Astrocyte of the cerebellum (primary cell): ENCODE measurements at regions not wholly inside any gene's neighbourhood (a gene's known extent, or its start where the extent isn't known, plus 50 kb on each side); places are given as distances from the start of the nearest gene placed in this dataset.

Experiments
- DNase-seq: peaks from one replicate; pipeline ENCODE4 v3.0.0-alpha.2; 2011; ENCODE audit warnings: low read depth
- H3K4me3 ChIP-seq: 2 replicates; pipeline ENCODE4 v1.5.1; 2011; ENCODE audit warnings: mild to moderate bottlenecking, low read depth, low read length, moderate library complexity
- in situ Hi-C: cut with HindIII; loops from 2 replicates; pipeline ENCODE4 v1.10.0; 2017; ENCODE audit warnings: low sequenced_read_pairs
- TF ChIP-seq, protein P1 (sequence below): IDR thresholded peaks from 2 replicates; pipeline ENCODE4 v1.5.1; 2012; ENCODE audit warnings: low read length, low read depth, moderate library complexity, mild to moderate bottlenecking; ENCODE audit errors: missing control alignments

DNA sequence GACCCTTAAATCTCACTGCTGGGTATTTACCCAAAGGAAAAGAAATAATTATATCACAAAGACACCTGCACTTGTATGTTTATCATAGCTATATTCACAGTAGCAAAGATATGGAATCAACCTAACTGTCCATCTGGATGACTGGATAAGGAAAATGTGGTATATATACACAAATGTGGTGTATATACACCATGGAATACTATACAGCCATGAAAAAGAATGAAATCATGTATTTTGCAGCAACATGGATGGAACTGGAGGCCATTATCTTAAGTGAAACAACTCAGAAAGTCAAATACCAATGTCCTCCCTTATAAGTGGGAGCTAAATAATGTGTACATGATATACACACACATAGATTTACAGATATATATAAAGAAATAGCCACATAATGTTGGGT is 168.2 kb downstream of the SH2D4B start:
- in situ Hi-C loops: no loop called here
- no peak for DNase-seq
- H3K4me3 ChIP-seq: no peak overlapping the region
- TF ChIP-seq, protein P1, sequence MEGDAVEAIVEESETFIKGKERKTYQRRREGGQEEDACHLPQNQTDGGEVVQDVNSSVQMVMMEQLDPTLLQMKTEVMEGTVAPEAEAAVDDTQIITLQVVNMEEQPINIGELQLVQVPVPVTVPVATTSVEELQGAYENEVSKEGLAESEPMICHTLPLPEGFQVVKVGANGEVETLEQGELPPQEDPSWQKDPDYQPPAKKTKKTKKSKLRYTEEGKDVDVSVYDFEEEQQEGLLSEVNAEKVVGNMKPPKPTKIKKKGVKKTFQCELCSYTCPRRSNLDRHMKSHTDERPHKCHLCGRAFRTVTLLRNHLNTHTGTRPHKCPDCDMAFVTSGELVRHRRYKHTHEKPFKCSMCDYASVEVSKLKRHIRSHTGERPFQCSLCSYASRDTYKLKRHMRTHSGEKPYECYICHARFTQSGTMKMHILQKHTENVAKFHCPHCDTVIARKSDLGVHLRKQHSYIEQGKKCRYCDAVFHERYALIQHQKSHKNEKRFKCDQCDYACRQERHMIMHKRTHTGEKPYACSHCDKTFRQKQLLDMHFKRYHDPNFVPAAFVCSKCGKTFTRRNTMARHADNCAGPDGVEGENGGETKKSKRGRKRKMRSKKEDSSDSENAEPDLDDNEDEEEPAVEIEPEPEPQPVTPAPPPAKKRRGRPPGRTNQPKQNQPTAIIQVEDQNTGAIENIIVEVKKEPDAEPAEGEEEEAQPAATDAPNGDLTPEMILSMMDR: no peak

- in situ Hi-C loops: no loop called here
- DNase-seq: no peak
- TF ChIP-seq, protein P1: no peak
- no peak overlapping the region for H3K4me3 ChIP-seq
Measured at GRCh38 chr10:80708185-80708584, 170.5 kb downstream of the SH2D4B start.

DNA sequence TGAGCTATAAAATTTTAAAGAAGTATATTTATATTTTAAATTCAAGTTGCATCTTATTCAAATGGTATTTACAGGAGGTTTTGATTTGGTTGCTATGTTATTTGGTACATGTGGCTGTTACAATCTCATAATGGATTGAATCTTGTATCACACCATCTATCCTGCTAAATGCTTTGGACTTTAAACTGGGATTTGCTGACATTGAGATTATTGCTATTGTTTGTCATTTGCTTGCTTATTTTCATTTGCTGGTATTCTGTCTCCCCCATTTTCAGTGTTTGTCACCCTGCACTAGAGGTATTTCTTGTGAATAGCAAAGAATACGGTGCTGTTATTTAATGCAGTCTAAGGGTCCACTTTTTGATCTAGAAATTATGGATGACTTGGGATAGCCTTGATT is 171.1 kb downstream of the SH2D4B start:
- DNase-seq: no peak
- H3K4me3 ChIP-seq: no peak overlapping the region
- in situ Hi-C loops: no loop called here
- TF ChIP-seq, protein P1: no peak

- TF ChIP-seq, protein P1: no peak
- no peak overlapping the region for H3K4me3 ChIP-seq
- in situ Hi-C loops: no loop called here
- no peak for DNase-seq
Measured at GRCh38 chr10:80709866-80710265, 172.2 kb downstream of the SH2D4B start.

DNA sequence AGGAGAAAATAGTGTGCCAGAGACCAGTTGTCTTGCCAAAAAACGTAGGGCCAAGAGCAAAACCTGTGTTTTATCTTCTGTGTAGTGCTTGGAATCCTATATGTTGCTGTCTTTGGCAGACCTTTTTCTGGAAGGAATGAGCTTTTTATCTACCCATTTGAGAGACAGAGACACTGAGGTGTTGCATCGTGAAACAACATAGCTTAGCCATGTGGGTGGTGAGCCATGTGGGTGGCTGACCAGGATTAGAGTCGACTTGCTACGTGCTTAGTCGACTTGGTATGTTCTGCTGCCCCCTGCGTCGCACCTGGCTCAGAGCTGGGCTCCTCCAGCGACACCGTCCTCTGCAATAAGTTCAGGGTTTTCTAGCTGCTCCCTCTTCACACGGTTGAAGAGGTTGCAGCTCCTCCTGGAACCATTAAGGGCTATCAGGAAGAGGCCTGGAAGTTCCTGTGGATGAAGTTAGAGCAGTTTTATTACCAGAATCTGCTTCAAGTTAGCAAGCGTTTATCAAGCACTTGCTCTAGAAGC is 175.8 kb downstream of the SH2D4B start:
- TF ChIP-seq, protein P1: no peak
- DNase-seq: no peak
- H3K4me3 ChIP-seq: no peak overlapping the region
- in situ Hi-C loops: no loop called here

DNA sequence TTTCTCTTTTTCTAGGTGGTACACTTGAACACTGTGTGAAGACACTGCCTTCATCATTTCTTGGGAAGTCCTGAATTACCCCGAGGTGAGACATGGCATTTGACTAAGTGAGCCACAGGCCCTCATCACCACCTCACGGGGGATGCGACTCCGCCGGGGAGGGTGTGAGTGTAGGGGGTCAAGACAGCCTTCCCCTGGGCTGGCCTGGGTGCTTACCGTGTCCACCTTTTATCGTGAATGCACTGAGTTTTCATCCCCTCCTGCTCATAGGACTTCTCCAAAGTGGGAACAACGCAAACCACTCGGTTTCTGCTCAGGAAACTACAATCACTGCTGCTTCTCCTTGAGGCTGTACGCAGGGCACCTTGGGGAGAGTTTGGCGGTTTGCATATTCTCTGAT is 176.9 kb downstream of the SH2D4B start:
- in situ Hi-C loops: no loop called here
- TF ChIP-seq, protein P1: no peak
- no peak for DNase-seq
- H3K4me3 ChIP-seq: no peak overlapping the region

DNA sequence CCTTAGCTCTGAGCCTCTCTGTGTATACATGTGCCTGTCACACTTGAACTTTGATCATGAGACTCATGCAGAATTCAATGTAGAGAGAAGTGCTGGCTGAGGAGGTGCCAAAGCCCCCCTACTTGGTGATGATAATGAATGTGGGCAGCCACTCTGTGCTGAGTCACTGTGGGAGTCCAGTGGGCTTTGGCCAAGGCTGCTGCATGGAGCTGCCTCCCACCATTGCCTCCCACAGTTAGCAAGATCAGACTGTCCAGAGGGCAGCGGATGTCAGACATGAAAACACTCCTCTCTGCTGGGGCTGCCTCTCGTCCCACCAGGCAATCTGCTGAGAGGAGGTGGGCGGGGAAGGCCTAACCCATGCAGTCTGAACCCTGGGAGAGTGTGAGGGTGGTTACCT is 180.3 kb downstream of the SH2D4B start:
- no peak for DNase-seq
- TF ChIP-seq, protein P1: no peak
- in situ Hi-C loops: no loop called here
- no peak overlapping the region for H3K4me3 ChIP-seq
